Endothelial cell of umbilical vein (primary cell): ENCODE measurements at regions not wholly inside any gene's neighbourhood (a gene's known extent, or its start where the extent isn't known, plus 50 kb on each side); places are given as distances from the start of the nearest gene placed in this dataset.

ENCODE experiments used
- BruUV-seq: library from RNA; stranded (reverse); fragments of 400-500 nt; replicated peaks from 2 replicates; lab custom pipeline; 2021; lab: Mats Ljungman, UMichigan
- CTCF ChIA-PET: fragments of 300-600, 350-600 bp; sonication (Branson Sonifier 250); formaldehyde crosslinking; loops from one replicate; lab custom pipeline; 2021; ENCODE audit warnings: antibody characterized with exemption, inconsistent platforms; lab: Charles Lee
- POLR2A ChIA-PET: fragments of 300-600, 350-600 bp; sonication (Branson Sonifier 250); formaldehyde crosslinking; loops from one replicate; lab custom pipeline; 2021; ENCODE audit warnings: antibody characterized with exemption, inconsistent platforms; lab: Charles Lee
- DNase-seq: peaks from one replicate; pipeline ENCODE4 v3.0.0-alpha.2; 2011; ENCODE audit warnings: low read depth, low spot score
- FAIRE-seq: peaks from 2 replicates; lab custom pipeline; 2011; peaks lifted over from hg19 to GRCh38; lab: Jason Lieb, UNC
- H2AFZ ChIP-seq: 2 replicates; pipeline ENCODE4 v1.6.0; 2012; ENCODE audit warnings: low read depth, low read length, control low read depth, inconsistent platforms
- H3K27ac ChIP-seq: 2 replicates; pipeline ENCODE4 v1.5.1; 2011; ENCODE audit warnings: low read depth, mild to moderate bottlenecking, control low read depth, low read length, moderate library complexity; ENCODE audit not compliant: insufficient read depth
- H3K27me3 ChIP-seq, 2 experiments: 2 replicates each; pipeline versions ENCODE4 v1.6.0 to v1.6.1; 2011; ENCODE audit warnings: low read length in 2 of 2, mixed read lengths in 1 of 2; ENCODE audit not compliant: control insufficient read depth in 2 of 2, insufficient read depth in 2 of 2
- H3K36me3 ChIP-seq, 2 experiments: 2 replicates in 1 of 2; 3 replicates in 1 of 2; pipeline ENCODE4 v1.5.1; 2011; ENCODE audit warnings: low read length in 2 of 2, mild to moderate bottlenecking in 1 of 2, moderate library complexity in 1 of 2; ENCODE audit not compliant: control insufficient read depth in 2 of 2, insufficient read depth in 2 of 2; ENCODE audit errors: extremely low read depth in 1 of 2
- H3K4me1 ChIP-seq: 3 replicates; pipeline ENCODE4 v1.5.1; 2011; ENCODE audit warnings: mild to moderate bottlenecking, low read length; ENCODE audit not compliant: control insufficient read depth, insufficient read depth; ENCODE audit errors: extremely low read depth
- H3K4me2 ChIP-seq: 2 replicates; pipeline ENCODE4 v1.6.1; 2011; ENCODE audit warnings: low read length, control low read depth, mixed read lengths; ENCODE audit not compliant: insufficient read depth
- H3K4me3 ChIP-seq, 3 experiments: fragments of 200-600 bp in 1 of 3; sonication (generic), shearing (Covaris generic) in 1 of 3; replicated peaks in 1 of 3; 2 replicates each; pipeline ENCODE4 v1.5.1; 2011 to 2016; ENCODE audit warnings: control low read depth in 3 of 3, low read length in 3 of 3, mild to moderate bottlenecking in 2 of 3, inconsistent platforms in 1 of 3, low read depth in 1 of 3, moderate library complexity in 1 of 3; ENCODE audit not compliant: insufficient read depth in 1 of 3
- H3K79me2 ChIP-seq: 2 replicates; pipeline ENCODE4 v1.6.0; 2012; ENCODE audit warnings: low read length, inconsistent platforms; ENCODE audit not compliant: control insufficient read depth, insufficient read depth
- H3K9ac ChIP-seq: replicated peaks from 2 replicates; pipeline ENCODE3; 2011; ENCODE audit warnings: low read length, control low read depth; ENCODE audit not compliant: insufficient read depth; ENCODE audit errors: extremely low read depth
- H3K9me1 ChIP-seq: replicated peaks from 3 replicates; pipeline ENCODE4 v1.6.0; 2011; ENCODE audit warnings: mild to moderate bottlenecking, low read length; ENCODE audit not compliant: control insufficient read depth, insufficient read depth; ENCODE audit errors: extremely low read depth
- H3K9me3 ChIP-seq: replicated peaks from 2 replicates; pipeline ENCODE4 v1.5.1; 2012; ENCODE audit warnings: low read length, inconsistent platforms; ENCODE audit not compliant: control insufficient read depth, insufficient read depth
- H4K20me1 ChIP-seq: replicated peaks from 2 replicates; pipeline ENCODE3; 2011; ENCODE audit warnings: mild to moderate bottlenecking, low read length; ENCODE audit not compliant: control insufficient read depth, insufficient read depth; ENCODE audit errors: extremely low read depth
- EZH2 ChIP-seq: IDR thresholded peaks from 2 replicates; pipeline ENCODE4 v1.6.1; 2012; ENCODE audit warnings: borderline replicate concordance, low read depth, mild to moderate bottlenecking, moderate library complexity, low read length, inconsistent platforms; ENCODE audit not compliant: severe bottlenecking
- FOS ChIP-seq: IDR thresholded peaks from 2 replicates; pipeline ENCODE4 v1.6.1; 2011; ENCODE audit warnings: mild to moderate bottlenecking, low read length, moderate library complexity, borderline replicate concordance; ENCODE audit not compliant: insufficient read depth
- JUN ChIP-seq: IDR thresholded peaks from 2 replicates; pipeline ENCODE4 v1.6.1; 2011; ENCODE audit warnings: borderline replicate concordance, low read depth; ENCODE audit not compliant: insufficient read length, insufficient read depth
- POLR2A ChIP-seq: IDR thresholded peaks from 2 replicates; pipeline ENCODE4 v1.6.1; 2012; ENCODE audit warnings: low read depth, mild to moderate bottlenecking, control low read depth, low read length
- POLR2AphosphoS5 ChIP-seq: IDR thresholded peaks from 2 replicates; pipeline ENCODE4 v1.6.1; 2012; ENCODE audit warnings: low read depth, mild to moderate bottlenecking, control low read depth, low read length, moderate library complexity; ENCODE audit not compliant: insufficient read depth
- dilution Hi-C: fragments of 300-500 bp; cut with MboI; formaldehyde crosslinking; loops from one replicate; pipeline ENCODE4 v1.15.0; 2019; ENCODE audit warnings: low sequenced_read_pairs; ENCODE audit not compliant: extremely low pct_ligation_motif_present
- intact Hi-C: fragments of 100-400 bp; cut with micrococcal nuclease; formaldehyde crosslinking; loops from one replicate; pipeline ENCODE4 v1.10.0; 2022

GRCh38 chrX:39688576-39689375 is 409.0 kb downstream of the BCOR start:
- intact Hi-C loops (loop anchor here (5.0 kb wide), 1 partner anchor 39 kb away; no protein-coding TSS in a partner anchor), dilution Hi-C loops (no loop called here)
- Histone ChIP-seq H4K20me1 (no peaks in the 10 kb centered on the region), H3K9me1 (no peaks in the 10 kb centered on the region), H3K4me2 (peak overlapping the region; percentile 61), H3K36me3 (no peaks in the 10 kb centered on the region), H2AFZ (peak overlapping the region; percentile 77), H3K27me3 (peaks cover 0 to 4% of the 10 kb centered on the region in 2 experiments), H3K27ac (no peak overlapping the region), H3K79me2 (no peaks in the 10 kb centered on the region), H3K4me1 (peaks cover 10% of the 10 kb centered on the region), H3K4me3 (peak overlapping the region in 2 of 3 experiments; percentile 23 to 40), H3K9me3 (no peaks in the 10 kb centered on the region), H3K9ac (peak overlapping the region; percentile 55)
- ChIA-PET POLR2A (no interaction called here), CTCF (interaction anchor here (1.3 to 1.4 kb wide), 2 partner anchors 10 to 28 kb away, joined by 3 read pairs; no protein-coding TSS in a partner anchor)
- TF ChIP-seq FOS (no peak), POLR2AphosphoS5 (peak; percentile 28)
- BruUV-seq, result no TSS peak
- FAIRE-seq (peak; percentile 88), DNase-seq (peak; percentile 18)

- peak overlapping the region; percentile 55 for H3K9ac ChIP-seq
These were observed 408.2 kb downstream of the BCOR start for GRCh38 chrX:39689376-39690104.

More at GRCh38 chrX:39689376-39690104, 408.2 kb downstream of the BCOR start:
- no peaks in the 10 kb centered on the region for H3K36me3 ChIP-seq
- H2AFZ ChIP-seq, result peak overlapping the region; percentile 33
- peak; percentile 67 for FAIRE-seq
- H3K4me3 ChIP-seq, result peak overlapping the region in 2 of 3 experiments; percentile 23 to 40
- intact Hi-C loops, result loop anchor here (5.0 kb wide), 1 partner anchor 38 kb away; no protein-coding TSS in a partner anchor
- H3K9me3 ChIP-seq, result no peaks in the 10 kb centered on the region
- dilution Hi-C loops, result no loop called here
- TF ChIP-seq POLR2A (no peak), JUN (no peak), EZH2 (no peak)
- peaks cover 10% of the 10 kb centered on the region for H3K4me1 ChIP-seq
- no peak for DNase-seq
- no peaks in the 10 kb centered on the region for H3K79me2 ChIP-seq
- no peaks in the 10 kb centered on the region for H4K20me1 ChIP-seq
- no peak overlapping the region for H3K27ac ChIP-seq
- ChIA-PET CTCF (interaction anchor here (0.7 to 1.4 kb wide), 3 partner anchors 11 to 29 kb away, joined by 3 to 5 read pairs (median 3); no protein-coding TSS in a partner anchor), POLR2A (no interaction called here)
- BruUV-seq, result no TSS peak
- no peaks in the 10 kb centered on the region for H3K9me1 ChIP-seq
- peaks cover 0 to 6% of the 10 kb centered on the region in 2 experiments for H3K27me3 ChIP-seq
- H3K4me2 ChIP-seq, result peak overlapping the region; percentile 61
